ENCODE measurements at regions not wholly inside any gene's neighbourhood (a gene's known extent, or its start where the extent isn't known, plus 50 kb on each side); places are given as distances from the start of the nearest gene placed in this dataset.

- TF ChIP-seq POLR2AphosphoS5 (IDR thresholded peaks at IDR 0.05) (no peak), CTCF (IDR thresholded peaks at IDR 0.05) (no peak)
Measured at GRCh38 chr5:124154714-124155113, 591.7 kb downstream of the ZNF608 start.
